ENCODE measurements at regions not wholly inside any gene's neighbourhood (a gene's known extent, or its start where the extent isn't known, plus 50 kb on each side); places are given as distances from the start of the nearest gene placed in this dataset.
"Not testable (repeated sequence)": the region's sequence is repeated elsewhere in the genome, so short reads cannot be mapped to it uniquely, and the experiment has no call there.

GRCh38 chr2:113386780-113387433 is 50.6 kb upstream of the ZNG1B start:
- not testable (repeated sequence) for DNase-seq

GRCh38 chr2:113379621-113380020 is 57.9 kb upstream of the ZNG1B start:
- DNase-seq = not testable (repeated sequence)

DNA sequence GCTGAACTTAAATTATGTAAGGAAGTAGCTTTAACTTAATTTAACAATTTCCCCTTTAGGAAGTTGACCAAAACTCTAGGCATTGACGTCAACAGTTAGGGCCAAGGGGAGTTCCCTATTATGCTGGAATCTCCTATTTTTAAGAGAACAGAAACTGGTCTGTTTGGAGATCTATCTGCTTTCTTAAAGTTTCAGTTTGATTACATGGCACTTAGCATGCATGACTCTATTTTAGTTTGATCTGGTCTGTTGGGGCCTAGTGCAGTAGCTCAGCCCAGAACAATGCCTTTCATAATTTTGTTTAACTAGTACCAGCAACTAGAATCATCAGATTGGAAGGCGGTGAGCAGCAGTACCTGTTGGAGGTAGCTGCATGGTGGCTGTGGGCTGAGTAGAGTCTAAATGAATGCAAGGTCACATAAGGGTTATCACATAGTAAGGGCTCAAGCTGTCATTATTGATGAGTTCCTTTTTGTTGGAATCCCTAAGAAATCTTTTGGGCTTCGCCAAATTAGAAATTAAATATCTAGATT is 60.5 kb upstream of the ZNG1B start:
- no peak for DNase-seq

DNA sequence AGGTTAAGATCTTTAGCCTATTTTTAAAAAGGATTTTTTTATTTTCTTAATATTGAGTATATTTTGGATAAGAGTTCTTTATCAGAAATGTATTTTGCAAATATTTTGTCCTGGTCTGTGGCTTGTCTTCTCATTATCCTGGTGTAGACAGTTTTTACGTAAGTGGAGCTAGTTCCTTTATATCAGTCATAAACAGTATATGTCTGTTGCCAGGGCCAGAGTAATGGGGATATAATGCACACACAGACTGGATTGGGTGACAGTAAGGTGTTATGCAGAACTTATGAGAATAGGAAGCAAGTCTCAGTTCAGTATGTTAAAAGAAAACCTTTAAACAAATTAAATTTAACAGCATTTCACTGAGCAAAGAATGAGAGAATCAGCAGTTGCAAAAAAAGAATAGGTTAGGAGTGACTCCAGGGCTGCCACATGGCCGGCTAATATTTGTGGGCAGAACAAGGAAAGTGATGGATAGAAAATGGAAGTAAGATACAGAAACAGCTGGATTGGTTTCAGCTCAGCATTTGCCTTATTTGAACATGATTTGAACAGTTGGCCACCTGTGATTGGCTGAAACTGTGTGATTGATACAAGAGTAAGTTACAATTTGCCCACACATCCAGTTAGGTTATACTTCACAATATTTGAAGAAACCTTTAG is 61.1 kb upstream of the ZNG1B start:
- DNase-seq = no peak

GRCh38 chr2:113374857-113375256 is 62.6 kb upstream of the ZNG1B start:
- not testable (repeated sequence) for DNase-seq

GRCh38 chr2:113372258-113372834 is 65.1 kb upstream of the ZNG1B start:
- DNase-seq = not testable (repeated sequence)

DNA sequence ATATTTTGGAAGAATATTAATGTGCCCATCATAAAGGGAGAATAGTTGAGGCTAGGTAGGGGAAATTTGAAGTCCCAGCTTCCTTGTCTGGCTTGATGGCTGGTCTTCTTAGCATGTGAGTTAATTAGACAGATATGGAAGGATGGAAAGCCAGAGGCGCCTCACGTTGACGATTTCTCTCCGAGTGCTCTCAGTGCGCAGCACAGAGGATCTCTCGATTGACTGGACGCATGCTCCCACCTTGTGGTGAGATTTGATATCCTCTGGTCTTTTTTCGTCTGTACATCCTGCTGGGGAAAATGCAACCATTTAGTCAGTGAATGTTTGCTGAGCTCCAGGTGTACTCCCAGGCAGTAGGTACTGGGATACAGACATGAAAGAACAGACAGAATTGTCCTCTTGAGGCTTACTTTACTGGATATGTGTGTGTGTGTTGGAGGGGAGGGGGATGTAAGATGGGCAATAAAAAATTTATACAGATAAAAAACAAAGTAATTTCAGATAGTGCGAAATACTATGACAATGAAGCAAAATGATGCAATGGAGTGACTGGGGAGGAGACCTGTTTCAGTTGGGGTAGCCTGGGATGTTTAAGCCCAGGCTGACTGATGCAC is 66.9 kb upstream of the ZNG1B start:
- DNase-seq = peak; percentile 73

- DNase-seq = no peak
These were observed 67.5 kb upstream of the ZNG1B start for GRCh38 chr2:113370030-113370429.

GRCh38 chr2:113368581-113368980 is 68.9 kb upstream of the ZNG1B start:
- not testable (repeated sequence) for DNase-seq

GRCh38 chr2:113366821-113367220 is 70.7 kb upstream of the ZNG1B start:
- peak; percentile 29 for DNase-seq

DNA sequence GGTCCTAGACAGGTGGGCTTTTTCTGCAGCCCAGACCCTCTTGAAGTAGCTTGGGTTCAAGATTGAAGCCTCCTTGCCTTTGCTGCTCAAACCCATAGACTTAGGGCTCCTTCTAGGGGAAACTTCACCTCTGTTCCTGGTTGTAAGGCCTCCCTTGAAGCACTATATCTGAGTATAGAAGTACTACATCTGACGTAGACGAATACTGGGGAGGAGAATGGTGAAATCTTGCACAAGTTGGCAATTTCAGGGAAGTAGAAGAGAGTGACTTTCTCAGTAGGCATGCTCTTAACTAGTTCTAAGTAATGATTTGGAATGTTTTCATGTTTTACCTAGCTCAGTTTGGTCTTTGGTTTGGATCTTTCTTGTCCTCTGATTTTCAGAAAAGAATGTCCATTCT is 71.7 kb upstream of the ZNG1B start:
- DNase-seq = not testable (repeated sequence)

DNA sequence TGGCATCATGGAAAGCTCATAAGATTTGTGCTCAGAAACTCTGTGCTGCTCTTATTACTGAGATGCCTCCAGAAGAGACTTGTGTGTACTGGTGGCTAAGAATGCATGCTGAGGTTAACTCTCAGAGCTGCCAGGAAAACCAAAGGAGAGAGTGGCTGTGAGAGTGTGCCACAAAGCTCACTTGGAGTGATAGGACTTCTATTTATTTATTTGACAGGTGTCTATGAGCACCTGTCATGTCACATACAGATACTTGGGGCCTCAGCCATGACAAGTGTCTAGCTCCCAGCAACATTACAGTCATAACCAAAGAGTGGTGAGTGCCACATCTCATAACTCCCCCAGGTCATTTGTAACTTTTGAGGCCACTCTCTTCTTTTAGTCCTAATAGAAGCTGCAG is 72.2 kb upstream of the ZNG1B start:
- not testable (repeated sequence) for DNase-seq

DNA sequence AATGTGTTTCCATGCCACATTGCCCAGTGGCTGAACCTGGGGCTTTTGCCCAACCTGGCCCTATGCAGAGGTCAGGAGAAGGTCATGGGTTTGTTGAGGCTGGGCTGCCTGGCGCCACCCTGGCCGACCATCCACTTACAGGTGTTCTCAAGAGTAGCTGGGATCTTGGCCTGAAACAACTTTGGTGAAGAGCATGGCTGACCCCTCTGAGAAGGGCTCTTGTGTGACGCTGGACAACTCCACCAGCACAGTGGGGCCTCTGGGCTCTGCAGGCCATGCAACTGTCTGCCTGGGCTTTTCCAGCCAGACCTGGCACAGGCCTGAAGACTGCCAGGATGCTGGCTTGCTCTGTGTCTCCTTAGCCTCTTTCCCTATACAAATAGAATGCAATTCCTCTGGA is 76.4 kb upstream of the ZNG1B start:
- no peak for DNase-seq

GRCh38 chr2:113357071-113357470 is 78.3 kb upstream of the PAX8 start:
- DNase-seq = no peak

- DNase-seq = not testable (repeated sequence)
These were observed 77.6 kb upstream of the PAX8 start for GRCh38 chr2:113356284-113356683.

DNA sequence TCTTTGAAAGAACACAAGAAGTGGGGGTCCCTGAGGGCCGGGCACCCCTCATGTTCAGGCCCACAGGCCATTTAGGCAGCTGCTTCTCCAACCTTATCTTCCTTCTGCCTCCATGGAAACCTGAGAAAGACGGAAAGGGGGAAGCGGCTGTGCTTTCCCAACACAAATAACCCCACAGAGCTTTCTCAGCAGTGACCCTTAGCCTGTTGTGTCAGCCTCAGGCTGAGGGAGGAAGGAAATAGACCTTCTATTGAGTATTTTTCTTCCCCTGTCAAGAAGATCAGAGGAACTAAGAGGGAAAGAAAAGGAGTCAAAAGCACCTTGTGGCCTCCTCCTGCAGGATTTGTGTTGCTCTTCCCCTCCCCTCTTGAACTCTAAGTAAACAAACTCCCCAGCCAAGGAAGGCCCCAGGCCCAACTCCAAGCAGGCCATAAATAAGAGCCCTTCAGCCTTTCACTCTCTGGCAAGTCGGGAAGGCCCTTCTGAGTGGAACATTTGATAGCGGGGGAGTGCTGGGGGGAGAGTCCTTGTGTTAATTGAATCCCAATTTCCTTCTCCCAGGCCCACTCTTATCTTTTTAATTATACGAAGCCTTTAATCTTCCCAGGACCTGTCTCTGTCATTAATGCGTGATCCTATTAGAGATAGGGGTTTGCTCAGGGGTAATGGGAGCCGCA is 76.8 kb upstream of the PAX8 start:
- not testable (repeated sequence) for DNase-seq

GRCh38 chr2:113351375-113352355 is 72.9 kb upstream of the PAX8 start:
- DNase-seq = no peak

- DNase-seq = not testable (repeated sequence)
These were observed 65.1 kb upstream of the PAX8 start for GRCh38 chr2:113343800-113344199.

DNA sequence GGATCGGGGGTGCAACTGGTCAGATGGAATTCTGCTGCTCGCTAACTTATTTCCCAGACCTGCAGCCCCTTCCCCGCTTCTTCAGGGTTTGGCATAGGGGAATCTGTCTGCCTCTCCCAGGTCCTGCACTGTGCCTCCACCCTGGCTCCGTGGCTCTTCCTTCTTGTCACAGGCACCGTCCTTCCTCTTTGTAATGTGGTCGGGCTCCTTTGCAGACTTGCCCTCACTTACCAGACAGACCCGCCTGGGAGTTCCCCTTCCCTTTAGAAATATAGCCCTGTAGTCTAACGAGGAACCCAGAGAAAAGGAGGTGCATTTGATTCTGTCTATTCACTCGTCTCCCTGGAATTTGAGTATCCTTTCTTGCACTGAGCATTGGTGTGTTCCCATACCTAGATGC is 63.9 kb upstream of the PAX8 start:
- DNase-seq = no peak

DNA sequence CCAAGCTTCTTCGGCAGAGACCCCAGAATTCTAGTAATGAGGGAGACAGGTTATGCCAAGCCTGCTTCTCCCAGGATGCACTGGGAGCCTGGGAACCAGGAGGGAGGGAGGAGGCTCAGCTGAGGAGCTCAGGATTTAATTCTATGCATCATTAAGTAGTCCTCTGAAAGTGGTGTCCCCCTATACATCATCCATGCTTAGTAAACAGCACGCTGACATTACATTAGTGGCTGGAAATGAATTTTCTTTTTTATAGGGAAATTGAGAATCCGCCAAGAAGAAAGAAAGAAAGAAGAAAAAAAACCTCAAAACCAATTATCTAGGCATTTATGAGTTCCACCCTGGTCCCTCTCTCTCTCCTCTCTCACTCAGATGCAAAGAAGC is 63.1 kb upstream of the PAX8 start:
- not testable (repeated sequence) for DNase-seq

- no peak for DNase-seq
These were observed 62.6 kb upstream of the PAX8 start for GRCh38 chr2:113341191-113341869.
